Activated T-helper 1 cell treated with anti-CD3 and anti-CD28 coated beads, Interleukin-12 subunit alpha, Interleukin-12 subunit beta, Interleukin-2, Interleukin-4 antibody, amounts not matched to agents 30 ng/mL and 10 ng/mL and 1 ng/mL, durations not matched to agents 14 hours and 24 hours and 36 hours (primary cell): ENCODE measurements at regions not wholly inside any gene's neighbourhood (a gene's known extent, or its start where the extent isn't known, plus 50 kb on each side); places are given as distances from the start of the nearest gene placed in this dataset.
A peak's percentile ranks its signal among the peaks of the same experiment; 100 is the strongest.
"Not testable (repeated sequence)": the region's sequence is repeated elsewhere in the genome, so short reads cannot be mapped to it uniquely, and the experiment has no call there.

Experiments used
- DNase-seq: peaks from one replicate; pipeline ENCODE4 v3.0.0; 2021; ENCODE audit warnings: low spot score
- H3K27ac Mint-ChIP-seq: one replicate; pipeline ENCODE4 v1.8.0; 2021; ENCODE audit warnings: mild to moderate bottlenecking, mixed read lengths
- H3K27me3 Mint-ChIP-seq: one replicate; pipeline ENCODE4 v1.8.0; 2022; ENCODE audit warnings: mild to moderate bottlenecking, moderate library complexity, mixed read lengths; ENCODE audit not compliant: insufficient read depth
- H3K36me3 Mint-ChIP-seq: one replicate; pipeline ENCODE4 v1.8.0; 2021; ENCODE audit warnings: low read depth, mixed read lengths
- H3K4me1 Mint-ChIP-seq: one replicate; pipeline ENCODE4 v1.8.0; 2021; ENCODE audit warnings: low read depth, mixed read lengths
- H3K4me3 Mint-ChIP-seq: one replicate; pipeline ENCODE4 v1.8.0; 2021; ENCODE audit warnings: mild to moderate bottlenecking, moderate library complexity, mixed read lengths
- H3K9me3 Mint-ChIP-seq: one replicate; pipeline ENCODE4 v1.8.0; 2021; ENCODE audit warnings: mixed read lengths
- intact Hi-C: fragments of 100-400 bp; cut with micrococcal nuclease; formaldehyde crosslinking; loops from one replicate; pipeline ENCODE4 v1.15.1; 2024

GRCh38 chr14:22502551-22502950 is 86.5 kb downstream of the DAD1 start:
- no peaks in the 10 kb centered on the region for H3K27me3 Mint-ChIP-seq
- peaks cover 75% of the 10 kb centered on the region for H3K4me1 Mint-ChIP-seq
- no peaks in the 10 kb centered on the region for H3K9me3 Mint-ChIP-seq
- DNase-seq, result no peak
- intact Hi-C loops, result loop anchor here (5.0 kb wide), 2 partner anchors 585 to 635 kb away; no protein-coding TSS in a partner anchor
- H3K36me3 Mint-ChIP-seq, result peaks cover 82% of the 10 kb centered on the region
- peak overlapping the region; percentile 99 for H3K27ac Mint-ChIP-seq
- H3K4me3 Mint-ChIP-seq, result peak overlapping the region; percentile 91

- Mint-ChIP-seq H3K4me3 (peak overlapping the region; percentile 91), H3K27me3 (no peaks in the 10 kb centered on the region), H3K9me3 (no peaks in the 10 kb centered on the region), H3K4me1 (peaks cover 78% of the 10 kb centered on the region), H3K27ac (peak overlapping the region; percentile 99), H3K36me3 (peaks cover 87% of the 10 kb centered on the region)
- DNase-seq, result no peak
- intact Hi-C loops, result loop anchor here (5.0 kb wide), 2 partner anchors 585 to 635 kb away; no protein-coding TSS in a partner anchor
Observed at GRCh38 chr14:22502007-22502406, 87.0 kb downstream of the DAD1 start.

GRCh38 chr14:22500954-22501726 is 87.9 kb downstream of the DAD1 start:
- Mint-ChIP-seq H3K9me3 (no peaks in the 10 kb centered on the region), H3K36me3 (peaks cover 88% of the 10 kb centered on the region), H3K27ac (peak overlapping the region; percentile 99), H3K4me1 (peaks cover 71% of the 10 kb centered on the region), H3K27me3 (no peaks in the 10 kb centered on the region), H3K4me3 (peak overlapping the region; percentile 91)
- no peak for DNase-seq
- intact Hi-C loops, result loop anchor here (5.0 kb wide), 2 partner anchors 584 to 634 kb away; no protein-coding TSS in a partner anchor

GRCh38 chr14:22500525-22500924 is 88.5 kb downstream of the DAD1 start:
- Mint-ChIP-seq H3K4me3 (peak overlapping the region; percentile 91), H3K27me3 (no peaks in the 10 kb centered on the region), H3K9me3 (no peaks in the 10 kb centered on the region), H3K27ac (peak overlapping the region; percentile 99), H3K36me3 (peaks cover 88% of the 10 kb centered on the region), H3K4me1 (peaks cover 68% of the 10 kb centered on the region)
- no peak for DNase-seq
- intact Hi-C loops, result loop anchor here (5.0 kb wide), 2 partner anchors 583 to 633 kb away; no protein-coding TSS in a partner anchor

GRCh38 chr14:22497671-22498093 is 91.3 kb downstream of the DAD1 start:
- no peak for DNase-seq
- no peaks in the 10 kb centered on the region for H3K27me3 Mint-ChIP-seq
- H3K27ac Mint-ChIP-seq, result peak overlapping the region; percentile 99
- peaks cover 59% of the 10 kb centered on the region for H3K4me1 Mint-ChIP-seq
- peaks cover 84% of the 10 kb centered on the region for H3K36me3 Mint-ChIP-seq
- no peaks in the 10 kb centered on the region for H3K9me3 Mint-ChIP-seq
- intact Hi-C loops, result no loop called here
- H3K4me3 Mint-ChIP-seq, result peak overlapping the region; percentile 91

- Mint-ChIP-seq H3K4me1 (peaks cover 58% of the 10 kb centered on the region), H3K36me3 (peaks cover 82% of the 10 kb centered on the region), H3K27ac (peak overlapping the region; percentile 99), H3K9me3 (no peaks in the 10 kb centered on the region), H3K4me3 (peak overlapping the region; percentile 91), H3K27me3 (no peaks in the 10 kb centered on the region)
- no peak for DNase-seq
- intact Hi-C loops, result no loop called here
Observed at GRCh38 chr14:22497144-22497423, 91.9 kb downstream of the DAD1 start.

- H3K27me3 Mint-ChIP-seq, result no peaks in the 10 kb centered on the region
- intact Hi-C loops, result loop anchor here (1.0 to 5.0 kb wide), 4 partner anchors 9 to 497 kb away; no protein-coding TSS in a partner anchor
- H3K36me3 Mint-ChIP-seq, result peaks cover 79% of the 10 kb centered on the region
- peak overlapping the region; percentile 91 for H3K4me3 Mint-ChIP-seq
- no peaks in the 10 kb centered on the region for H3K9me3 Mint-ChIP-seq
- peaks cover 46% of the 10 kb centered on the region for H3K4me1 Mint-ChIP-seq
- no peak for DNase-seq
- peak overlapping the region; percentile 99 for H3K27ac Mint-ChIP-seq
Observed at GRCh38 chr14:22494486-22495135, 94.4 kb downstream of the DAD1 start.

- H3K9me3 Mint-ChIP-seq, result no peaks in the 10 kb centered on the region
- intact Hi-C loops, result loop anchor here (1.0 to 5.0 kb wide), 4 partner anchors 10 to 496 kb away; no protein-coding TSS in a partner anchor
- peaks cover 73% of the 10 kb centered on the region for H3K36me3 Mint-ChIP-seq
- DNase-seq, result no peak
- H3K27ac Mint-ChIP-seq, result peak overlapping the region; percentile 99
- H3K4me3 Mint-ChIP-seq, result peak overlapping the region; percentile 91
- H3K4me1 Mint-ChIP-seq, result peaks cover 40% of the 10 kb centered on the region
- no peaks in the 10 kb centered on the region for H3K27me3 Mint-ChIP-seq
Observed at GRCh38 chr14:22493753-22494152, 95.3 kb downstream of the DAD1 start.

- peaks cover 71% of the 10 kb centered on the region for H3K36me3 Mint-ChIP-seq
- no peaks in the 10 kb centered on the region for H3K27me3 Mint-ChIP-seq
- peak overlapping the region; percentile 91 for H3K4me3 Mint-ChIP-seq
- H3K4me1 Mint-ChIP-seq, result peaks cover 40% of the 10 kb centered on the region
- no peak for DNase-seq
- intact Hi-C loops, result loop anchor here (5.0 kb wide), 3 partner anchors 181 to 496 kb away; no protein-coding TSS in a partner anchor
- no peaks in the 10 kb centered on the region for H3K9me3 Mint-ChIP-seq
- H3K27ac Mint-ChIP-seq, result peak overlapping the region; percentile 99
Observed at GRCh38 chr14:22492622-22493542, 96.1 kb downstream of the DAD1 start.

- DNase-seq, result no peak
- peak overlapping the region; percentile 91 for H3K4me3 Mint-ChIP-seq
- H3K9me3 Mint-ChIP-seq, result no peaks in the 10 kb centered on the region
- H3K27ac Mint-ChIP-seq, result peak overlapping the region; percentile 99
- intact Hi-C loops, result loop anchor here (2.0 to 5.0 kb wide), 4 partner anchors 59 to 495 kb away; no protein-coding TSS in a partner anchor
- peaks cover 33% of the 10 kb centered on the region for H3K4me1 Mint-ChIP-seq
- H3K27me3 Mint-ChIP-seq, result no peaks in the 10 kb centered on the region
- peaks cover 67% of the 10 kb centered on the region for H3K36me3 Mint-ChIP-seq
Observed at GRCh38 chr14:22491683-22492621, 97.1 kb downstream of the DAD1 start.

GRCh38 chr14:22491053-22491452 is 98.0 kb downstream of the DAD1 start:
- H3K9me3 Mint-ChIP-seq, H3K27me3 Mint-ChIP-seq, DNase-seq: not testable (repeated sequence)
- intact Hi-C loops, result loop anchor here (2.0 to 5.0 kb wide), 4 partner anchors 60 to 494 kb away; no protein-coding TSS in a partner anchor
- H3K4me1 Mint-ChIP-seq, result peaks cover 33% of the 10 kb centered on the region
- peaks cover 65% of the 10 kb centered on the region for H3K36me3 Mint-ChIP-seq
- H3K4me3 Mint-ChIP-seq, result peak overlapping the region; percentile 91
- H3K27ac Mint-ChIP-seq, result peak overlapping the region; percentile 99
